Fibroblast of lung (primary cell): ENCODE measurements at regions not wholly inside any gene's neighbourhood (a gene's known extent, or its start where the extent isn't known, plus 50 kb on each side); places are given as distances from the start of the nearest gene placed in this dataset.

Experiments used
- DNase-seq, 2 donors: peaks; one replicate each; pipeline versions ENCODE4 v3.0.0 to v3.0.0-alpha.2; 2010; ENCODE audit warnings: low read depth in 2 of 2
- H2AFZ ChIP-seq: 2 replicates; pipeline ENCODE4 v1.5.1; 2012; ENCODE audit warnings: low read length, control low read depth, inconsistent platforms
- H3K27ac ChIP-seq: 2 replicates; pipeline ENCODE4 v1.5.1; 2011; ENCODE audit warnings: low read length, control low read depth; ENCODE audit not compliant: insufficient read depth
- H3K27me3 ChIP-seq: 2 replicates; pipeline ENCODE4 v1.5.1; 2011; ENCODE audit warnings: mild to moderate bottlenecking, low read length; ENCODE audit not compliant: control insufficient read depth, insufficient read depth
- H3K36me3 ChIP-seq: 2 replicates; pipeline ENCODE4 v1.5.1; 2011; ENCODE audit warnings: low read length; ENCODE audit not compliant: control insufficient read depth, insufficient read depth
- H3K4me1 ChIP-seq: 2 replicates; pipeline ENCODE4 v1.5.1; 2011; ENCODE audit warnings: low read length; ENCODE audit not compliant: control insufficient read depth, insufficient read depth; ENCODE audit errors: extremely low read depth
- H3K4me2 ChIP-seq: 2 replicates; pipeline ENCODE4 v1.5.1; 2011; ENCODE audit warnings: low read length, control low read depth; ENCODE audit not compliant: insufficient read depth; ENCODE audit errors: extremely low read depth
- H3K4me3 ChIP-seq, 4 experiments: fragments of 200-600 bp in 1 of 4; sonication (generic) in 1 of 4; replicated peaks in 1 of 4; 2 replicates each; pipeline ENCODE4 v1.5.1; 2011 to 2016; ENCODE audit warnings: low read length in 4 of 4, low read depth in 3 of 4, mild to moderate bottlenecking in 3 of 4, control low read depth in 2 of 4, inconsistent platforms in 1 of 4, mixed read lengths in 1 of 4; ENCODE audit not compliant: insufficient read depth in 1 of 4; ENCODE audit errors: control extremely low read depth in 1 of 4
- H3K79me2 ChIP-seq: 2 replicates; pipeline ENCODE4 v1.5.1; 2012; ENCODE audit warnings: mild to moderate bottlenecking, low read length, inconsistent platforms; ENCODE audit not compliant: control insufficient read depth, insufficient read depth
- H3K9ac ChIP-seq: 2 replicates; pipeline ENCODE4 v1.5.1; 2011; ENCODE audit warnings: mild to moderate bottlenecking, low read length, control low read depth; ENCODE audit not compliant: insufficient read depth
- H3K9me3 ChIP-seq: 2 replicates; pipeline ENCODE4 v1.5.1; 2012; ENCODE audit warnings: low read depth, low read length; ENCODE audit not compliant: control insufficient read depth, insufficient read depth
- H4K20me1 ChIP-seq: 2 replicates; pipeline ENCODE4 v1.5.1; 2011; ENCODE audit warnings: low read length; ENCODE audit not compliant: control insufficient read depth, insufficient read depth; ENCODE audit errors: extremely low read depth
- EZH2 ChIP-seq: IDR thresholded peaks from 2 replicates; pipeline ENCODE4 v1.5.1; 2012; ENCODE audit warnings: low read length, control low read depth, mild to moderate bottlenecking; ENCODE audit errors: missing control alignments
- TF ChIP-seq, protein P1 (sequence below), 2 donors: IDR thresholded peaks in 1 of 2; conservative IDR thresholded peaks in 1 of 2; 1 replicate in 1 of 2; 2 replicates in 1 of 2; pipeline ENCODE4 v1.5.1; 2011 to 2012; ENCODE audit warnings: low read length in 2 of 2, control low read depth in 1 of 2, inconsistent platforms in 1 of 2, low read depth in 1 of 2, mild to moderate bottlenecking in 1 of 2

DNA sequence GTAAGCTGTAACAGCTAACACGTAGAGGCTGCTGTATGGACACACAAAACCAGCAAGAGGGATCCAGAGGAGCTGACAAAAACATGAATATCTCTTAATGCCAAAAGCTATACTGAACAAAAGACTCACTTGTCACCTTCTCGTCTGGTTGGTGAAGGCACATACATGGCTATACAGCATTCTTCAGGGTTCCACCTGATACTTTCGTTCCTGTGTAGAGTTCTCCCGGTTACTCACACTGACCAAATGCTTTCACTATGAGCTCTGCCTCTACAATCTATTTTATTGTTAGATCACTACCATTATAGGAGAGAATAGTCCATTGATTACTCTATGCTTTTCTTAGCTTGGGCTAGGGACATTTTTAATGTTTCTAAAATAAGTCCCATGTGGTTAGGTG is 193.1 kb downstream of the HNMT start:
- no peak overlapping the region for H2AFZ ChIP-seq
- DNase-seq = no peak
- no peak overlapping the region for H3K4me3 ChIP-seq
- H3K4me2 ChIP-seq = no peak overlapping the region
- H3K36me3 ChIP-seq = no peaks in the 10 kb centered on the region
- H4K20me1 ChIP-seq = no peaks in the 10 kb centered on the region
- H3K79me2 ChIP-seq = no peaks in the 10 kb centered on the region
- H3K9ac ChIP-seq = no peak overlapping the region
- H3K9me3 ChIP-seq = no peaks in the 10 kb centered on the region
- TF ChIP-seq, protein P1, sequence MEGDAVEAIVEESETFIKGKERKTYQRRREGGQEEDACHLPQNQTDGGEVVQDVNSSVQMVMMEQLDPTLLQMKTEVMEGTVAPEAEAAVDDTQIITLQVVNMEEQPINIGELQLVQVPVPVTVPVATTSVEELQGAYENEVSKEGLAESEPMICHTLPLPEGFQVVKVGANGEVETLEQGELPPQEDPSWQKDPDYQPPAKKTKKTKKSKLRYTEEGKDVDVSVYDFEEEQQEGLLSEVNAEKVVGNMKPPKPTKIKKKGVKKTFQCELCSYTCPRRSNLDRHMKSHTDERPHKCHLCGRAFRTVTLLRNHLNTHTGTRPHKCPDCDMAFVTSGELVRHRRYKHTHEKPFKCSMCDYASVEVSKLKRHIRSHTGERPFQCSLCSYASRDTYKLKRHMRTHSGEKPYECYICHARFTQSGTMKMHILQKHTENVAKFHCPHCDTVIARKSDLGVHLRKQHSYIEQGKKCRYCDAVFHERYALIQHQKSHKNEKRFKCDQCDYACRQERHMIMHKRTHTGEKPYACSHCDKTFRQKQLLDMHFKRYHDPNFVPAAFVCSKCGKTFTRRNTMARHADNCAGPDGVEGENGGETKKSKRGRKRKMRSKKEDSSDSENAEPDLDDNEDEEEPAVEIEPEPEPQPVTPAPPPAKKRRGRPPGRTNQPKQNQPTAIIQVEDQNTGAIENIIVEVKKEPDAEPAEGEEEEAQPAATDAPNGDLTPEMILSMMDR (conservative IDR thresholded peaks at IDR 0.05 in 1 of 2, IDR thresholded peaks at IDR 0.05 in 1 of 2; ENCODE audit: low read depth in 1 of 2, low read length in 2 of 2) = no peak
- no peak for TF ChIP-seq EZH2
- no peaks in the 10 kb centered on the region for H3K4me1 ChIP-seq
- no peaks in the 10 kb centered on the region for H3K27me3 ChIP-seq
- no peak overlapping the region for H3K27ac ChIP-seq

GRCh38 chr2:138170485-138170884 is 206.2 kb downstream of the HNMT start:
- Histone ChIP-seq H3K9me3 (no peaks in the 10 kb centered on the region), H3K4me3 (no peak overlapping the region), H3K36me3 (no peaks in the 10 kb centered on the region), H3K9ac (no peak overlapping the region), H2AFZ (no peak overlapping the region), H3K27ac (no peak overlapping the region), H3K79me2 (no peaks in the 10 kb centered on the region), H3K4me1 (no peaks in the 10 kb centered on the region), H4K20me1 (no peaks in the 10 kb centered on the region), H3K4me2 (no peak overlapping the region), H3K27me3 (no peaks in the 10 kb centered on the region)
- TF ChIP-seq EZH2 = no peak
- TF ChIP-seq, protein P1 (conservative IDR thresholded peaks at IDR 0.05 in 1 of 2, IDR thresholded peaks at IDR 0.05 in 1 of 2; ENCODE audit: low read depth in 1 of 2, low read length in 2 of 2) = no peak
- no peak for DNase-seq

- no peak overlapping the region for H3K9ac ChIP-seq
- H3K4me3 ChIP-seq = no peak overlapping the region
- H4K20me1 ChIP-seq = no peaks in the 10 kb centered on the region
- H3K27ac ChIP-seq = no peak overlapping the region
- H2AFZ ChIP-seq = no peak overlapping the region
- H3K79me2 ChIP-seq = no peaks in the 10 kb centered on the region
- H3K4me2 ChIP-seq = no peak overlapping the region
- no peak for DNase-seq
- TF ChIP-seq EZH2 = no peak
- TF ChIP-seq, protein P1 (conservative IDR thresholded peaks at IDR 0.05 in 1 of 2, IDR thresholded peaks at IDR 0.05 in 1 of 2; ENCODE audit: low read depth in 1 of 2, low read length in 2 of 2) = no peak
- H3K4me1 ChIP-seq = no peaks in the 10 kb centered on the region
- no peaks in the 10 kb centered on the region for H3K36me3 ChIP-seq
- H3K9me3 ChIP-seq = no peaks in the 10 kb centered on the region
- H3K27me3 ChIP-seq = no peaks in the 10 kb centered on the region
These were observed 207.0 kb downstream of the HNMT start for GRCh38 chr2:138171244-138171643.
